OCI-LY7 (cell line): ENCODE measurements at regions not wholly inside any gene's neighbourhood (a gene's known extent, or its start where the extent isn't known, plus 50 kb on each side); places are given as distances from the start of the nearest gene placed in this dataset.

Experiments
- BruUV-seq: library from RNA; stranded (reverse); fragments of 400-500 nt; replicated peaks from 2 replicates; lab custom pipeline; 2021; lab: Mats Ljungman, UMichigan
- CTCF ChIA-PET: fragments of 300-600 bp; sonication (Branson Sonifier 250); formaldehyde crosslinking; loops from one replicate; lab custom pipeline; 2022; ENCODE audit warnings: antibody characterized with exemption; ENCODE audit not compliant: unreplicated experiment; lab: Charles Lee
- POLR2A ChIA-PET: fragments of 300-600 bp; sonication (Branson Sonifier 250); formaldehyde crosslinking; loops from one replicate; lab custom pipeline; 2022; ENCODE audit warnings: antibody characterized with exemption; lab: Charles Lee
- DNase-seq: peaks from one replicate; pipeline ENCODE4 v3.0.0-alpha.2; 2015; ENCODE audit warnings: low spot score
- H2AFZ ChIP-seq: fragments of 200-600 bp; sonication (generic), shearing (Covaris generic); 2 replicates; pipeline ENCODE4 v1.6.1; 2014; ENCODE audit warnings: mild to moderate bottlenecking, antibody characterized with exemption, low read length, moderate library complexity
- H3K27ac ChIP-seq: fragments of 200-600 bp; sonication (generic); 2 replicates; pipeline ENCODE4 v1.5.1; 2014; ENCODE audit warnings: mixed run types, low read depth, mild to moderate bottlenecking, moderate library complexity, low read length, inconsistent platforms; ENCODE audit not compliant: poor library complexity, severe bottlenecking
- H3K36me3 ChIP-seq: fragments of 200-600 bp; sonication (generic); 2 replicates; pipeline ENCODE4 v1.6.1; 2014; ENCODE audit warnings: mild to moderate bottlenecking, antibody characterized with exemption, low read length, moderate library complexity, mixed read lengths; ENCODE audit not compliant: insufficient read depth
- H3K4me1 ChIP-seq: fragments of 200-600 bp; sonication (generic); 2 replicates; pipeline ENCODE4 v1.5.1; 2014; ENCODE audit warnings: mild to moderate bottlenecking, low read length; ENCODE audit not compliant: insufficient read depth, poor library complexity, severe bottlenecking
- H3K4me2 ChIP-seq: fragments of 200-600 bp; sonication (generic); 2 replicates; pipeline ENCODE4 v1.6.1; 2014; ENCODE audit warnings: mild to moderate bottlenecking, low read length
- H3K4me3 ChIP-seq: fragments of 200-600 bp; sonication (generic); 2 replicates; pipeline ENCODE4 v1.5.1; 2014; ENCODE audit warnings: mild to moderate bottlenecking, low read depth, low read length; ENCODE audit not compliant: poor library complexity, severe bottlenecking
- H3K79me2 ChIP-seq: fragments of 200-600 bp; sonication (generic); 2 replicates; pipeline ENCODE4 v1.6.1; 2016; ENCODE audit warnings: low read depth, mild to moderate bottlenecking, low read length, moderate library complexity, mixed read lengths; ENCODE audit not compliant: insufficient read depth
- H3K9me2 ChIP-seq: fragments of 200-600 bp; sonication (generic); 2 replicates; pipeline ENCODE4 v1.6.1; 2016; ENCODE audit warnings: mild to moderate bottlenecking, low read length, mixed read lengths; ENCODE audit not compliant: insufficient read depth
- H3K9me3 ChIP-seq: fragments of 200-600 bp; sonication (generic); 2 replicates; pipeline ENCODE4 v1.6.1; 2014; ENCODE audit warnings: mild to moderate bottlenecking, mixed run types, low read length, mixed read lengths
- H4K20me1 ChIP-seq: fragments of 200-600 bp; sonication (generic); 2 replicates; pipeline ENCODE4 v1.6.1; 2014; ENCODE audit warnings: mild to moderate bottlenecking, antibody characterized with exemption, low read length, moderate library complexity, mixed read lengths; ENCODE audit not compliant: insufficient read depth
- EZH2phosphoT487 ChIP-seq: fragments of 200-600 bp; sonication (generic); IDR thresholded peaks from 2 replicates; pipeline ENCODE4 v1.6.1; 2018; ENCODE audit warnings: low read depth, borderline replicate concordance, mild to moderate bottlenecking, mixed run types, antibody characterized with exemption, low read length, moderate library complexity, mixed read lengths
- intact Hi-C: fragments of 100-400 bp; cut with micrococcal nuclease; formaldehyde crosslinking; loops from one replicate; pipeline ENCODE4 v1.10.0; 2022; ENCODE audit not compliant: unreplicated experiment
- TF ChIP-seq, protein P1 (sequence below): fragments of 200-600 bp; sonication (generic); conservative IDR thresholded peaks from 2 replicates; pipeline ENCODE4 v1.5.1; 2014; ENCODE audit warnings: mild to moderate bottlenecking, antibody characterized with exemption, low read length, moderate library complexity, mixed read lengths

DNA sequence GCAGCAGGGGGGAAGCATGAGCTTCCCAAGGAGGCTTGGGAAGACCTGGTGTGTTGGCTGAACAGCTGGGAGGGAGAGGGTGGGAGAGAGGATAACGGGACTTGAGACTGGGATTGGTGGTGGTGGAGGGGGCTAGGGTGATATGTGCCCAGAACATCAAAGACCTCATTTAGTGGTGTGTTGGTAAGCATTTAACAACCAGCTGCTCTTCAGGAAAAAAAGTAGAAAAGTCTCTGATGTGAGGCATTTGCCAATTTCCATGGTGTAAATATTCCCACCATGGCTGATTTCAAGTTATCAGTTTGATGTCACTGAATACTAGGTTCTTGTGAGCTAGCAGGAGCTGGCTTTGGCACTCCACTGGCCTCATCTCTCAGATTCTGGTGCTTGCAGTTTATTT lies 170.8 kb downstream of the MACROH2A1 start:
- Histone ChIP-seq H3K9me2 (no peaks in the 10 kb centered on the region), H2AFZ (no peak overlapping the region), H4K20me1 (no peaks in the 10 kb centered on the region), H3K4me1 (no peaks in the 10 kb centered on the region), H3K4me2 (no peak overlapping the region), H3K27ac (no peak overlapping the region), H3K79me2 (no peaks in the 10 kb centered on the region), H3K36me3 (no peaks in the 10 kb centered on the region), H3K4me3 (no peak overlapping the region), H3K9me3 (no peaks in the 10 kb centered on the region)
- POLR2A ChIA-PET, result interaction anchor here (1.1 kb wide), 1 partner anchor 13 kb away, joined by 3 read pairs; no protein-coding TSS in a partner anchor
- intact Hi-C loops, result no loop called here
- BruUV-seq, result no TSS peak
- DNase-seq, result no peak
- CTCF ChIA-PET, result interaction anchor here (0.6 kb wide), 1 partner anchor 38 kb away, joined by 3 read pairs; no protein-coding TSS in a partner anchor
- TF ChIP-seq, protein P1, sequence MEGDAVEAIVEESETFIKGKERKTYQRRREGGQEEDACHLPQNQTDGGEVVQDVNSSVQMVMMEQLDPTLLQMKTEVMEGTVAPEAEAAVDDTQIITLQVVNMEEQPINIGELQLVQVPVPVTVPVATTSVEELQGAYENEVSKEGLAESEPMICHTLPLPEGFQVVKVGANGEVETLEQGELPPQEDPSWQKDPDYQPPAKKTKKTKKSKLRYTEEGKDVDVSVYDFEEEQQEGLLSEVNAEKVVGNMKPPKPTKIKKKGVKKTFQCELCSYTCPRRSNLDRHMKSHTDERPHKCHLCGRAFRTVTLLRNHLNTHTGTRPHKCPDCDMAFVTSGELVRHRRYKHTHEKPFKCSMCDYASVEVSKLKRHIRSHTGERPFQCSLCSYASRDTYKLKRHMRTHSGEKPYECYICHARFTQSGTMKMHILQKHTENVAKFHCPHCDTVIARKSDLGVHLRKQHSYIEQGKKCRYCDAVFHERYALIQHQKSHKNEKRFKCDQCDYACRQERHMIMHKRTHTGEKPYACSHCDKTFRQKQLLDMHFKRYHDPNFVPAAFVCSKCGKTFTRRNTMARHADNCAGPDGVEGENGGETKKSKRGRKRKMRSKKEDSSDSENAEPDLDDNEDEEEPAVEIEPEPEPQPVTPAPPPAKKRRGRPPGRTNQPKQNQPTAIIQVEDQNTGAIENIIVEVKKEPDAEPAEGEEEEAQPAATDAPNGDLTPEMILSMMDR, result no peak
- TF ChIP-seq EZH2phosphoT487, result no peak

DNA sequence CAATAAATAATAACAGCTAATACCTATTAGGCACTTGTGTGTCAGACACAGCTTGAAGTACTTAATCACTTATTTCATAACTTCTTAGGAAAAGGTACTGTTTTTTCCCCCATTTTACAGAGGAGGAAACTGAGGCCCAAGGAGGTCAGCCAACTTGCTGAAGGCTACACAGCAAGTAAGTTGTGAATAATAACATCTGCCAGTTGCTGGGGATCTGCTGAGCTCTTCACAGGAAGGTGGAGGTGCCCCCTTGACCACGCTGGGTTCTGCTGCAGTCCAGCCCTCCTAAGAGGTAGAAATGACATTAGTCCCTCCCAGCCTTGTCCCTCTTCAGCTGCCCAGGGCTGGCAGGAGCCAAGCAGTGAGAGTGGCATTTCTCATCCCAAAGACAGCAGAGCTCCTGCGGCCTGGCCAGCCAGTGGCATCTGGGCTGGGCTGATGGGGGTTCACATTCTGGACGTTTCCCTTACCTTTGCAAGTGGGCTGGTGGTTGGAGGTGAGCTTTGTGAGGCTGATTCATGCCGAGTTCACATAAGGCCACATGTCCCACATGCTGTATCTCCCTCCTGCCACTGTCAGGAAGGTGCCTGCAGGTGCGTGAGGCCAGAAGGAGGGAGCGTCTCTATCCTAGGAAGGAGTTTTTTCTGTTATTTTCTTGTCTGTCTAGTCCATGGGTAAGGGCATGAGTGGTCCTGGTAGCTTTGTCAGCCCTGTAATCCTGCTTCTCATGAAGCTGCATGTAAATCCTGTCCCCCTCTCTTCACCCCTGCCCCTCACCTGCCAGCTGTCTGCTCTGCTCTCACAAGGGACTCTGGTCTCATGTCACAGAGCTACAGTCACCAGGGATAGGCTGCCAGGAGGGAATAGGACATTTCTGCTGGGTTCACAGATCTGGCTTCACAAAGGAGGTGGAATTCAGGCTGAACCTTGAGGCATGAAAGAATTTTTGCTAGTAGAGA lies 171.7 kb downstream of the MACROH2A1 start:
- no peaks in the 10 kb centered on the region for H3K9me2 ChIP-seq
- H3K4me3 ChIP-seq, result no peak overlapping the region
- H3K4me2 ChIP-seq, result no peak overlapping the region
- BruUV-seq, result no TSS peak
- DNase-seq, result no peak
- TF ChIP-seq, protein P1, result no peak
- no peak for TF ChIP-seq EZH2phosphoT487
- CTCF ChIA-PET, result interaction anchor here (0.6 kb wide), 2 partner anchors 37 to 351 kb away, joined by 3 read pairs; no protein-coding TSS in a partner anchor
- H4K20me1 ChIP-seq, result no peaks in the 10 kb centered on the region
- no peaks in the 10 kb centered on the region for H3K9me3 ChIP-seq
- POLR2A ChIA-PET, result interaction anchor here (0.6 to 1.1 kb wide), 2 partner anchors 14 to 206 kb away, joined by 3 read pairs; no protein-coding TSS in a partner anchor
- intact Hi-C loops, result no loop called here
- H2AFZ ChIP-seq, result no peak overlapping the region
- no peaks in the 10 kb centered on the region for H3K4me1 ChIP-seq
- no peaks in the 10 kb centered on the region for H3K79me2 ChIP-seq
- H3K27ac ChIP-seq, result no peak overlapping the region
- no peaks in the 10 kb centered on the region for H3K36me3 ChIP-seq
